Gastroesophageal sphincter (tissue), 3 donors: ENCODE measurements at regions not wholly inside any gene's neighbourhood (a gene's known extent, or its start where the extent isn't known, plus 50 kb on each side); places are given as distances from the start of the nearest gene placed in this dataset.
"Not testable (repeated sequence)": the region's sequence is repeated elsewhere in the genome, so short reads cannot be mapped to it uniquely, and the experiment has no call there.

ENCODE experiments used
- CTCF ChIP-seq, 4 experiments: fragments of 200-600 bp in 2 of 4; fragments of 450-650 bp in 2 of 4; sonication (generic) in 1 of 4; IDR thresholded peaks; one replicate each; pipeline ENCODE4 v1.5.1; 2017 to 2019; ENCODE audit warnings: antibody characterized with exemption in 4 of 4, mild to moderate bottlenecking in 2 of 4, moderate library complexity in 2 of 4
- EP300 ChIP-seq: sonication (generic); formaldehyde crosslinking; IDR thresholded peaks from one replicate; pipeline ENCODE4 v1.6.1; 2017; ENCODE audit warnings: antibody characterized with exemption, mild to moderate bottlenecking

GRCh38 chr3:75444634-75445033, 219.5 kb upstream of the FRG2C start:
- not testable (repeated sequence) for TF ChIP-seq CTCF (IDR thresholded peaks at IDR 0.05); EP300
